PC-9 (cell line): ENCODE measurements at regions not wholly inside any gene's neighbourhood (a gene's known extent, or its start where the extent isn't known, plus 50 kb on each side); places are given as distances from the start of the nearest gene placed in this dataset.

Experiments
- CTCF ChIP-seq: fragments of 200-600 bp; sonication (generic); conservative IDR thresholded peaks from 2 replicates; pipeline ENCODE4 v1.6.1; 2017; ENCODE audit warnings: mixed run types, antibody characterized with exemption, mild to moderate bottlenecking, moderate library complexity
- EZH2 ChIP-seq: fragments of 200-600 bp; sonication (generic); IDR thresholded peaks from 2 replicates; pipeline ENCODE4 v1.8.0; 2017; ENCODE audit warnings: antibody characterized with exemption, low read depth

GRCh38 chr18:40739029-40739428 lies 1216.0 kb upstream of the PIK3C3 start:
- TF ChIP-seq CTCF = no peak
- no peak for TF ChIP-seq EZH2
